ENCODE measurements at regions not wholly inside any gene's neighbourhood (a gene's known extent, or its start where the extent isn't known, plus 50 kb on each side); places are given as distances from the start of the nearest gene placed in this dataset.
"Not testable (repeated sequence)": the region's sequence is repeated elsewhere in the genome, so short reads cannot be mapped to it uniquely, and the experiment has no call there.

DNA sequence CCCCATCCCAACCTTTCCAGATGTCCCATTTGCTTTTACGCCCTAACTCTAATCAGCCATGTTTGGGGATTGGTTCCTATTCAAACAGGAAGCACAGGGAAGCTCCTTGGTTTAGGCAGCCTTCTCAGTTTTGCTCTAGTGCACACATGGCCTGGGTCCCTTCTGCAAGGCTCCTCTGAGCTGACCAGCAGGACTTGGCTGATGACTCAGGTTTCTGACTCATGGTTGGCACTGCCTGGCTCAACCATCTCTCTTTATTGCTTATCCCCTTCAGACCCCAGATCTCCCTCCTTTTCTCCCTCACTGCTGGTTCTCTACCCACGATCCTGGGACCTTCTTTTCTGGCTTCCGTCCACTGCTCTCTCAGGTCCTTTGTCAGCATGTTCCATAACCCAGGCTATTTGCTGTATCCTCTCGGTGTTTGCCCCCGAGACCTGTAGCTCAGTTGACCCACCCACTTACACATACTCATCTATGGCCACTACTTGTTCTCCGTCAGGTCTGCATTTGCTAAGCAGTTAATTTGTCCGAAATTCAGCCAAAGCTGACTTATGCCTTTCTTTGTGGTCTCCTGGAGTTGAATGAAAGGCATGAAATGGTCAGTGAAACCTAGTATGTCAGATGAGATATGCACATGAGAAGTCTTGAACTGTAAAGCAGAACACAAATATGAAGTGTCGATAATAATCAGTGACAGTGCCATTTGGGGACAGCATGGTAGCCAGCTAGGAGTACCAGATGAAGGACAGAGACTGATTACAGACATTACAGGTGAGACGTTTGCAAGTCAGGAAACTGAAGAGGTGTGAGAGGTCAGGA lies 323.5 kb upstream of the ROPN1 start:
- no peak for DNase-seq (ENCODE audit: low read depth, low spot score)

DNA sequence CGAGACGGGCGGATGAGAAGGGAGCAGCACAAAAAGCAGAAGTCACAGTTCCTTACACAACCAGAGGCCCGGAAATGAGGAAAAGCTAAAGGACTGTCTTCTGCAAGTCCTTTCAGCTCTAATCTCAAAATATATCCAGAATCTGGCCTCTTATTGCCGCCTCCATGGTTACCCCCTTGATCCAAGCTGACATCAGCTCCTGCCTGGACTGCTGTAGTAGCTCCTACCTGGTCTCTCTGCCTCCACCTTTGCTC lies 324.0 kb upstream of the ROPN1 start:
- no peak for DNase-seq (ENCODE audit: low read depth, low spot score)

DNA sequence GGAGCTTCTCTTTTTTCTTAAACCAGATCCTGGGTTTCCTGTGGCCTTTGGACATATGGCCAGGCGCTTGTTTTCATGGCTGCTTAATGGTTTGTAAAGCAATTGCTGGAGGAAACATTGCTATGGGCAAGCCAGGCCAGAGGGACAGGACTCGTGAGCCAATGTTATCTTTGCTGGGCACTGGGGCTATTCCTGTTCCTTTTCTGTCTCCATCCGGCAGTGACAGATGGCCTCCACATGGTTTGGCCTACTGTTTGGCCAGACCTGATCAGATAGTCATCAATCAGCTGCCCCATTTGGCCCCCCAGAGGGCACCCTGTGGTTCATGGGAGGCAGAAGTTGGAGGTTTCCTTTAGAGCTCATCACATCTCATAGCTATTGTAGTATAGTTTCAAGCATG lies 326.1 kb upstream of the ROPN1 start:
- DNase-seq (ENCODE audit: low read depth, low spot score) = no peak

DNA sequence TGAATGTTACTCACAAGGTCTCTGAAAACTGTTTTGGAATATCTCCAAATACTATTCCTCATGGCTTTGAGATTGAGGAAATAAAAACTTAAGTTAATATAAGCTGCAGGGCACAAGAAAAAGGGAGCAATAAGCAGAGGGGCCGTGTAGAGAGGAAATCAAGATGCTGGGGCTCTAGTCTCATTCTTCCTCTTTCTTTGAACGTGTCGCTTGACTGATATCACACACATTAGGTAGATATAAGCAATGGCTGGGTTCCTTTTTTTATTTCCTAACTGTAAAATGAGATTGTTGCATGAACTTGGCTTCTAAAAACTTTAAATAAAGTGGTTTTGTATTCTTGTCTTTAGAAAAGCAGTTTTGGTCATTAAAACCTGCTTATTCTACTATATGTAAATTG lies 326.7 kb upstream of the ROPN1 start:
- no peak for DNase-seq (ENCODE audit: low read depth, low spot score)

DNA sequence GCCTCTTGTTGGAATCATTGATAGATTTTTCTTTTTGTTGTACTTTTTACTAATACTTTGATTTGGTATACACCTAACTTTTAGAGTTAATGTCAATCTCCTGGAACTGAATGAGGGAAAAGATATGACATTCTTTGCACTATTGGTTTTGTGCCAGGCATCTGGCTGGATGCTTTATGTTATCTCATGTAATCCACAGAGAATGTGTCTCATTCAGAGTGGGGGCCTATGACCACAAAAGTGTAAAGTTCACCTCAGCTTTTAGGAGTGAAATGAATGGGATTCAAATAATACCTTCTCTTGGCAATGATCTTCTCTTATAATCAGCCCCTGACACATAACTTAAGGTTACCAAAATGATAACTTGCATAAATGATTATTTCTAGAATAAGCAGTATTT lies 329.1 kb upstream of the ROPN1 start:
- DNase-seq (ENCODE audit: low read depth, low spot score) = no peak

DNA sequence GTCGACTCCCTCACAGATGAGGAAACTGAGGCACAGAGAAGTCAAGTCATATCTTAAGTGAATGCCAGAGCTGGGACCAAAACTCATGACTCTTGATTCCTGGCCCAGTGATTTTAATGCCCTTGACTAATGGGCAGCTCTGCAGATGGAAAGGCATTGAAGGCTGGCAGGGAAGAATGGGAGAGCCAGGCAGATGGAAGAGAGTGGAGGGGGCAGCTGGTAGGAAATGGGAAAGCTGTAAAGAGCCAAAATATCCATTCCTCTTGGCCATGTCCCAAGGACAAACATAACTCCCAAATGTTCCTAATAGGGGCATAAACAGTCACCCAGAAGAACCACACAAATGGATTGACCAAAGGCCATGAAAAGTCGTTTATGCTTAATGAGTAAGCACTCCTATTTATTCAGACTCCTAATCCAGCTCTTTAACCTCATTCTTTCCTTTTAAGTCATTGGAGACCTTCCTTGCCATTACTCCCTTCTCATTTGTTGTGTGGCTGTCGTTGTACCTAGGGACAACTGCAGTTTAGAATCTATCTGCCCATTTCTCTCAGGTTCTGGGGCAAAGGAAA lies 330.5 kb upstream of the ROPN1 start:
- DNase-seq (ENCODE audit: low read depth, low spot score) = no peak

DNA sequence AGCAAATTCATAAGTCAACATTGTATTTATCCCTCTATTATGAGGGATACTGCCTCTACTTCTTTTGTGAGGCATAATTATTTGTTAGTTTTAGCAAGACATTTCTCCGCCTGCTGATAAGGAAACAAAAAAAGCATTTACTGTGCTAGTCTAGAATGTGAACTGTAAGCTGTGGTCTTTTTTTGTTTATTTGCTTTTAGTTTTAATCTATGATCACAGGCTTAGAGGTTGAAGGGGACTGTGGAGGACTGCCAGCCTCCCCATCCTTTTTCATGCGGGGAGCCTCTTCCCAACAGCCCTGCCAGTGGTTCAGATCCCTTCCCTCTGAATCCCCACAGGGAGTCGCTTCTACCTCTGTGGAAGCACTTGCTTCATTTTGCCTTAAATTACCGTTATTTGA lies 331.0 kb upstream of the ROPN1 start:
- DNase-seq (ENCODE audit: low read depth, low spot score) = no peak

DNA sequence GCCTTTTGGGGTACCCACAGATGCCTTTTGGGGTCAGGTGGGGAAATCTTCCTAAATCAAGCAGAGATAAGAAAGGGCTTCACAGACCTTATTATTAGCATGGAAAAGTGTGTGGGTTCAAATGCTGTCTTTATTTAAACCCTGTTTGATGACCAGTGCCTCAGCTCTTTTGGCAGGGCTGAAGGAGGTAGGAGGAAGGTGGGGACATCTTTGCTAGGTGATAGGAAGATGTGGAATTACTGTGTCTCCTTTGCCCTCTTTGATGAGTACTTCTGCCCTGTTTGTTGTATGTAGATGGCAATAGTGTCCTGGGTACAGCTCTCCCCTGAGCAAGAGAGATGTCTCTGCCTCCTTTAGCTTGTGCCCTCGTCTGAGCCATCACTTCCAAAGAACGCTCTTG lies 333.3 kb upstream of the ROPN1 start:
- no peak for DNase-seq (ENCODE audit: low read depth, low spot score)

DNA sequence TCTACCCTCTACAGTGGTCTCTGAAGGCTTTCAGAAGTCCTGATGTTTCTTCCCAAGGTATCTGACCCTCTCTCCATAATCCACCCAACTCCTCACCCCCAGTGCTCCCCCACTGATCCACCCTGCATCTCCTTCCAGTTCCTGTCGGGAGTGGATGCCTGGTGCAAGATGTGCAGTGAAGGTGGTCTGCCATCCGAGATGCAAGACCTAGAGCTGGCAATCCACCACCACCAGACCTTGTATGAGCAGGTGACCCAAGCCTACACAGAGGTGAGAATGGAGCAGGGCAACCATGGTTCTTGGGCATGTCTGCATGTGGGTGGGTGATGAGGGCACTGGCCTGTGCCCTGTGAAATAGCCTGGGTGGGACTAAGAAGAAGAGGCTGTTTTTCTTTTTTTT lies 337.8 kb upstream of the ROPN1 start:
- DNase-seq (ENCODE audit: low read depth, low spot score) = no peak

DNA sequence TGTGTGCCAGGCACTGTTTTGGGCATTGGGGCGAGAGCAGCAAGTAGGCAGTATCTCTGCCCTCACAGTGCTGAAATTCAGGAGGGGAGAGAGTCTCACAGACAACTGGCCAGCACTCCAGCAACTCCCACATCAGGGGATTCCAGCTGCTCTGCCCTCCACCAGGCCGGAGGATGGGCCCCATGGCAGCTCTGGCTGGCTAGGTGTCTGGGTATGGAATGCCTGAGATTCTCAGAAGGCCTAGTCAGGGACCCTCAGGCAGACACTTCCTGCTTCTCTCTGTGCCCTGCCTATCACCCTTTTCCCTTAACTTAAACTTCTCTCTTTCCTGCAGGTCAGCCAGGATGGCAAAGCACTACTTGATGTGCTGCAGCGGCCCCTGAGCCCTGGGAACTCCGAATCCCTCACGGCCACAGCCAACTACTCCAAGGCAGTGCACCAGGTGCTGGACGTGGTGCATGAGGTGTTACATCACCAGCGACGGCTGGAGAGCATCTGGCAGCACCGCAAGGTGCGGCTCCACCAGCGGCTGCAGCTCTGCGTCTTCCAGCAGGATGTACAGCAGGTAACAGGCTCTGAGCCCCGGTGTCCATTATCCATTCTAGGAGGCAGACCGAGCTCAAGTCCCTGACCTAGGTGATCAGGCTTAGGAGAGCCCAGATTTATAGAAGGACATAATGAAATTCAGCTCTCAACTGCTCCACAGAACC lies 342.2 kb upstream of the ROPN1 start:
- DNase-seq (ENCODE audit: low read depth, low spot score) = no peak

DNA sequence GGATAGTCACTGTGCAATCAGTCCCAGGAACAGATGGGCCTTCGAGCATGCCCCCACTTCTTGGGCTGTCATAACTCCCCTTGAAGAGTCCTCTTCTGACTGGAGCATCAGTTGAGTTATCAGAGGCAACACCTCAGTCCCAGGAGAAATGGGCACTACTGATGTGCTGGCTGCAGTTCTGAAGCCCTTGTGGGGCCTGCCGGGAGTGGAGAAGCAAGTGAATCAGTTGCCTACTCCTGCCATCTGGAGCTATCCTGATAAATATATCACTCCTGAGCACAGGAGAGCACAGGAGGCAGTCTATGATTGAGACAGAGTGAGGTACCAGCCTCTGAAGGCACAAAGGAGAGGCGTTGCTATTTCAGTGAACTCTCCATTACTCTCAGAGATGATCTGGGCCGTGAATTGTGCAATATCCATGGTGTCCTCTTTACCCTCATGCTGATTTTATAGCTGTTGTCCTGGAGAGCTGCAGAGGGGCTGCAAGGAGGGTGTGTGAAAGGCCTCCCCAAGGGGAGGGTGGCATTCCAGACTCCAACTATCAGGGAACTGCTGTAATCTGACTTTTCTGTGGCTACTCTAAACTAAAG lies 344.2 kb upstream of the ROPN1 start:
- no peak for DNase-seq (ENCODE audit: low read depth, low spot score)

DNA sequence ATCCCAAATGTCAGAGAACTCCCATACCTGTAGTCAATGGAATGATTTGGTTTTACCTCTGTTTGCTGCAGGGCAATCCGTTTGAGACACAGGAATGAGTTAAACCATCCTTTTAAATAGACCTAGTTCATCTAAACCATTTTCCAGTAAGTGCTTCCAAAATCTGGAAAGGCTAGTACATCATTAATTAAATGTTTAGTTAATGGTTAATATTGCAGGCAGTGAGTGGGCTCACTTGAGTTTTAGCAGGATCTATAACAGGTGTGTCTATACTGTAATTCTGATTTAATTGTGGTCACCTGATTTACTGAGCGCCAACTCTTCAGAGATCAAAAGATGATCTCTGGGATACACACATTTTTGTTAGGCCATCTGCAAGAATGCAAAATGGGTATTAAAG lies 353.9 kb upstream of the ROPN1 start:
- DNase-seq (ENCODE audit: low read depth, low spot score) = no peak

DNA sequence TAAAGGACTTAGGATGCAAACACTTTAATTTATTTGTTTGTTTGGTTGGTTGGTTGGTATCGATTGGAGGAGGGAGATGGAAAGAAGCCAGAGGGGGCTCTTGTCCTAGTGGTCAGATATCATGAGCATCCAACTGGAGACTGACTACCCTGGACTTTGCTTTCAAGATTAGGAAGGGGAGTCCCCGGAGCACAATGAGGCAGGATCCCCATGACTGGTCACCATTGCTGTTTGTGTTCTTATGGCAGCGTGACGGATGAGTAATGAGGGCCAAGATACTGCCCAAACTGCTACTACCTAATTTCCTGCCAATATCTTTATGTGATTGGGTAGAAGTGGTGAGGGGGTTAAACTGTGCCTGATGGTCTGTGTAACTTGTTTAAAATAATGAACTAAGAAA lies 354.6 kb upstream of the ROPN1 start:
- DNase-seq (ENCODE audit: low read depth, low spot score) = no peak

DNA sequence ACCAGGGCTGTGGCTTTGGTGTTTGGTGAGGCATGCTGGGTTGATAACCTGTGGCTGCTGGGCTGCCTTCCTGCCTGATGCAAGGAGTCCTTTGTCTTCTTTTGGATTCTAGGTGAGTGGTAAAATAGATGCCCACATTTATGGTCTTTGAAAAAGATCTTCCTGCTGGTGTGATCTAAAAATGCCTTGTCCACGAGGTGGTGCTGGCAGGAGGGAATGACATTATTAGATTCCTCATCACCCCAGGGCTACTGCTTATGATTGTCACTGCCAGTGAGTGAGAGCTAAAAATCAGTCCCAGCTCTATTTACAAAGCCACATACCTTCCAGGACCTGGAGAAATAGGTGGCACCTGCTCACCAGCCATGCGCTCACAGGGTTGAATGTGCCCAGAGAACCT lies 355.5 kb upstream of the ROPN1 start:
- DNase-seq (ENCODE audit: low read depth, low spot score) = no peak

DNA sequence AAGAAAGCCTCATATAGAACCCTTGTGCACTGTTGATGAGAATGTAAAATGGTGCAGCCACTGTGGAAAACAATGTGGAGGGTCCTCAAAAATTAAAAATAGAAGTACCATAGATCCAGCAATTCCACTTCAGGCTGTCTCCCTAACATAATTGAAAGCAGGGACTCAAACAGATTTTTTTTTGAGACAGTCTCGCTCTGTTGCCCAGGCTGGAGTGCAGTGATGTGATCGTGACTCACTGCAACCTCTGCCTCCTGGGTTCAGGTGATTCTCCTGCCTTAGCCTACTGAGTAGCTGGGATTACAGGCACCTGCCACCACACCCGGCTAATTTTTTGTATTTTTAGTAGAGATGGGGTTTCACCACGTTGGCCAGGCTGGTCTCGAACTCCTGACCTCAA lies 356.6 kb upstream of the ROPN1 start:
- not testable (repeated sequence) for DNase-seq (ENCODE audit: low read depth, low spot score)

DNA sequence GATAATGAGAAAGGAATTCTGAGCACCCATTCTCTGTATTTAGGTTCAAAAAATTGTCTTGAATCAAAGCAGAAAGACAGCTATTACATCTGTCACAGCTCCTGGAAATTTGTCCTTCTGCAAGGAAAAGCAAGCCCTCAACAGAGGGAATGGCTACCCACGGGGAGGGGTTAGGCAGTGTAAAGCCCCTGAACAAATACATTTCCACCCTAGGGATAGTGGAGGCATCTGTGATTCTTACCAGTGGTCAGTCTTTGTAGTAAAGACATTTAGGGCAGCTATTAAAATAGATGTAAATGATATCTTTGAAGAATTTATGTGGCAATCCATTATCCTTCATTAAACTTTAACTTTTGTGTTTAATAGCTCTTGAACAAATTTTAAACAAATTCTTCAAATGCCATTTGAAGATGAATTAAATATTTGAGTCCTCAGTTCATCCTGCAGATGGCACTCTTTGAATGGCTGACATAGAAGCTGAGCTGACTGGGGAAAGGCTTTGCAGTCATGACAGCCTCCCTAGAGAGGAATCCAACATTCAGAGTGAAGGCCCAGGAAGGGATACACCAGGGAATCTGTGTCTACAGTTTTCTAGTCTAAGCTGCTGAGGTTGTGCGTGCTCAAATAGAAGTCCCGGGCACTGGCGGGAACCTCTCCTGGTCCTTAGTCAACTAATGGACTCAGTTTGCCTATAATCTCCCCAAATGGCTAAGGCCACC lies 359.7 kb upstream of the ROPN1 start:
- DNase-seq (ENCODE audit: low read depth, low spot score) = no peak

DNA sequence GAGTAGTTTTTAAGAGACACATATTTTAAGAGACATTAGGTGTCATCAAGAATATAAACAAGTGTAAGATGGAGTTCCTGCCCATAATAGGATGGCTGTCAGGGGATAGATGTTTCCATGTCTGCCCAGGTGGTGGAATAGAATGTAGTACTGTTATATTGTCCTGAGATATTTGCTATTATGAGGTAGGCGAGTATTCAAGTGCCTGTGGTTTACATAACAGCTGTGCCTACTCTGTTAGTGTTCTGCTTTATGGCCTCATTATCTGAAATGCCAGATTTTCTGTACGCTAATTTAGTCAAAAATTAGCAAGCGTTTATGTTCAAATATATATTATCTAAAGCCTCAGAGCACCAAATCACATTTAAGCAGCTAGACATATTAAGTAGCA lies 360.2 kb upstream of the ROPN1 start:
- DNase-seq (ENCODE audit: low read depth, low spot score) = no peak

DNA sequence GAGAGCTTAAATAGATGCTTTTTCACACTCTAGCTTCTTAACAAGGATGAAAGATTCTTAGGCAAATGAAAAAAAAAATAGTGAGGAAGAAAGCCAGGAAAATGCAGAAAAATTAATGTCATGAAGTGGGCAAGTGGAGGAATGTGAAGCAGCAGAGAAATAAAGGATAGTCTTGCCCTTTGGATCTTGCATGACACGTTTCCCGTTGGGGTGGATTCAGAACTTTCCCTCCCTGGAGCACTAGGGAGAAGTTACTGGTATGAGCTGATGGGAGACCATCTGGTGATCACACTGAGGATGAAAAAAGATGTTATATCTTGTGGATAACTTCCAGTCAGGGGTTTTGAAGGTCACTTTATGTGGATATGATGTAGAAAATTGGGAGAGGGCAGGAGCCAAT lies 361.8 kb upstream of the ROPN1 start:
- DNase-seq (ENCODE audit: low read depth, low spot score) = no peak

DNA sequence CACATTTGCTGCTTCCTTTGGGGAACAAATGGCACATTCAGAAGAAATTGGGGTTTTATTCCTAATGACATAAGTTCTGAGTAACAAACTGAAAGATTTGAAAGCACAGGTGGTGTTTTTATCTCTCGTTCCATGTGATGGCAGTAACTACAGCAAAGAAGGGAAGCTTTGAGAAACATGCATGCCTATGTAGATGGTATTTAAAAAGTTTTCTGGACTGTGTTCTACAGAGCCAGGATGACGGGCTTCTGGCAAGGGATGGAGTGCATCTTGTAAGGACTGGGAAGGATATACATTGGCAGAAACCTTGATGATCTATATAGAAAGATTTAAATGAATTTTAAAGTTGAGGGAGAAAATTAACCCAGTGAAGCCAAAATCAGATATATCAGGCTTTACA lies 362.2 kb upstream of the ROPN1 start:
- no peak for DNase-seq (ENCODE audit: low read depth, low spot score)

DNA sequence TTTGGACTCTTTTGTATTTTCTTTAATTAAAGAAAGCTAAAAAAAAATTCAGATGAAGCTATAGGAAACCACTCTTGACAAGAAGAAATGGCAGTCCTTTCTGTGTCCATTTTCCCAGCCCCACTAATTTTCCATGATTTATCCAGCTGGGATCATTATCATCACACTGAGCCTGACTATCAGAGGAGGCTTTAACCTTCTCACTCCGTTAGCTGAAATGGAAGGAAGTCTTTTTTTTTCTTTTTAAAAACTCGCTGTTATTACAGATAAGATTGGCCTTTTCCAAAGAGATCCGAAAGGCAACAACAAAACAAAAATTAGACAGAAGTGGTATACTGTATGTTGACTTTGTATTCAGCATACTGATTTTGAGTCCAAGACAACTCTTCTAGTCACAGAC lies 366.2 kb upstream of the ROPN1 start:
- no peak for DNase-seq (ENCODE audit: low read depth, low spot score)

DNA sequence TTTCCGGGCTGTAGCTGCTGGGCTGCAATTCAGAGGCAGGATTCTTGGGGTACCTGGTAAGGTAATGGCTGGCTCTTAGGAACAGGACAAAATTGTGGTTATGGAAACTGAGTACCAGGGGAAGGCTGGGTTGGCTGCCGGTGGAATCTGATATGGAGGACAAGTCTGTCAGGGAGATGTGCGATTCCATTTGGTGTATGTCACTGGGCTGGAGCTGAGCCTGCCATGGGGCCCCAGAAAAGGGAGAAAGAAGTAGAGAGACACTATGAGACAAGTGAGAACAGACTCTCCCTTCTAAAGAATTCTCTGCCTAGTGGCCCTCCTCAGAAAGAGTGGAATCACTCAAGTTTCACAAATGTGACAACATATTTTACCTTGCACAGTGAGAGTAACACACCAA lies 368.2 kb upstream of the ROPN1 start:
- DNase-seq (ENCODE audit: low read depth, low spot score) = no peak

DNA sequence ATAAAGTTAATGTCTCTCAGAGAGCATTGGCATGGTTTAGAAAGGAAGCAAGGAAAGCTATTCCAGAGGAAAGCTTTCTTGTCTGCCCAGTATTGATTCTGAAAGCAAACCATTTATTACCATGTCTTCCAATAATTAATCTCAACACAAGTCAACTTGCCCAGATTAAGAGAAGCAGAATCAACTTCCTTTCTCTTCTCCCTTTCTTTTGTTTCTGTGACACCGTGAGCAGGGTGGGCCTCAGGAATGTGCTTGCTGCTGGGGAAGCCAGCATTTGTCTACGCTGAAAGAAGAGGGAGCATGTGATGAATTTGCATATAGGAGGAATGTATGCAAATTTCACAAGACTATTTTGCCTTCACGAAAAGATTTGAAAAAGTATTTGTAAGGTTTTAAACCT lies 368.6 kb upstream of the ROPN1 start:
- DNase-seq (ENCODE audit: low read depth, low spot score) = no peak

Measured in brain pericyte (primary cell).